Panc1 (cell line): ENCODE measurements at regions not wholly inside any gene's neighbourhood (a gene's known extent, or its start where the extent isn't known, plus 50 kb on each side); places are given as distances from the start of the nearest gene placed in this dataset.
A peak's percentile ranks its signal among the peaks of the same experiment; 100 is the strongest.

Source experiments
- ATAC-seq: fragments of 200-7000 bp; cut with Tn5 transposase; 2 replicates; pipeline ENCODE4 v1.9.1; 2020; ENCODE audit warnings: mild to moderate bottlenecking, moderate library complexity
- BruUV-seq: library from RNA; stranded (reverse); fragments of 400-500 nt; replicated peaks from 2 replicates; lab custom pipeline; 2021; lab: Mats Ljungman, UMichigan
- CTCF ChIA-PET: fragments of 300-600 bp; sonication (Branson Sonifier 250); formaldehyde crosslinking; loops from one replicate; lab custom pipeline; 2022; ENCODE audit warnings: antibody characterized with exemption; lab: Charles Lee
- POLR2A ChIA-PET: fragments of 300-600 bp; sonication (Branson Sonifier 250); formaldehyde crosslinking; loops from one replicate; lab custom pipeline; 2022; ENCODE audit warnings: antibody characterized with exemption; lab: Charles Lee
- DNase-seq: peaks from one replicate; pipeline ENCODE4 v3.0.0-alpha.2; 2010; ENCODE audit warnings: low read depth, low spot score
- H3K27ac ChIP-seq: 2 replicates; pipeline ENCODE4 v1.5.1; 2011; ENCODE audit warnings: mild to moderate bottlenecking, low read length, inconsistent platforms
- H3K27me3 ChIP-seq: fragments of 200-500 bp; sonication (Bioruptor generic); 2 replicates; pipeline ENCODE4 v1.6.0; 2014; ENCODE audit warnings: low read length, inconsistent platforms; ENCODE audit not compliant: control insufficient read depth, insufficient read depth
- H3K36me3 ChIP-seq: fragments of 200-500 bp; sonication (Bioruptor generic); 2 replicates; pipeline ENCODE4 v1.5.1; 2014; ENCODE audit warnings: inconsistent platforms, mild to moderate bottlenecking, low read length, moderate library complexity; ENCODE audit not compliant: control insufficient read depth, insufficient read depth
- H3K4me1 ChIP-seq: 2 replicates; pipeline ENCODE4 v1.5.1; 2011; ENCODE audit warnings: inconsistent platforms, mild to moderate bottlenecking, low read length, moderate library complexity; ENCODE audit not compliant: control insufficient read depth, insufficient read depth
- H3K4me3 ChIP-seq, 2 experiments: 2 replicates each; pipeline ENCODE4 v1.5.1; 2011 to 2012; ENCODE audit warnings: low read depth in 2 of 2, low read length in 2 of 2, mild to moderate bottlenecking in 2 of 2, inconsistent platforms in 1 of 2, moderate library complexity in 1 of 2
- H3K9me3 ChIP-seq: fragments of 200-500 bp; sonication (Bioruptor generic); 2 replicates; pipeline ENCODE4 v1.5.1; 2014; ENCODE audit warnings: low read depth, mild to moderate bottlenecking, inconsistent platforms, low read length, moderate library complexity; ENCODE audit not compliant: control insufficient read depth, insufficient read depth
- CTCF ChIP-seq: fragments of 450-650 bp; IDR thresholded peaks from 2 replicates; pipeline ENCODE4 v1.5.1; 2017; ENCODE audit warnings: mild to moderate bottlenecking
- POLR2AphosphoS5 ChIP-seq: IDR thresholded peaks from 2 replicates; pipeline ENCODE4 v1.6.1; 2012; ENCODE audit warnings: mild to moderate bottlenecking, low read depth, low read length, moderate library complexity
- REST ChIP-seq, 2 experiments: IDR thresholded peaks; 2 replicates each; pipeline ENCODE4 v1.6.1; 2011 to 2012; ENCODE audit warnings: low read depth in 2 of 2, control low read depth in 1 of 2, low read length in 1 of 2, mild to moderate bottlenecking in 1 of 2, moderate library complexity in 1 of 2; ENCODE audit not compliant: insufficient read depth in 1 of 2
- SIN3A ChIP-seq: IDR thresholded peaks from 2 replicates; pipeline ENCODE4 v1.6.1; 2012; ENCODE audit warnings: low read depth, mild to moderate bottlenecking, low read length, moderate library complexity, borderline replicate concordance; ENCODE audit not compliant: insufficient read depth
- TCF7L2 ChIP-seq: IDR thresholded peaks from 2 replicates; pipeline ENCODE4 v1.6.1; 2011; ENCODE audit warnings: mild to moderate bottlenecking, low read depth, low read length, inconsistent platforms
- in situ Hi-C: cut with HindIII; loops from 2 replicates; pipeline ENCODE4 v1.10.0; 2016; ENCODE audit warnings: low sequenced_read_pairs, low pct_unique_long_range_greater_than_20kb
- intact Hi-C: fragments of 100-400 bp; cut with micrococcal nuclease; formaldehyde crosslinking; loops from one replicate; pipeline ENCODE4 v1.10.0; 2022; ENCODE audit not compliant: unreplicated experiment

GRCh38 chr5:175306381-175306780 is 137.6 kb downstream of the DRD1 start:
- Histone ChIP-seq H3K4me3 (no peak overlapping the region), H3K27me3 (no peaks in the 10 kb centered on the region), H3K36me3 (no peaks in the 10 kb centered on the region), H3K9me3 (no peaks in the 10 kb centered on the region; the same call in 1 of the 2 replicates), H3K27ac (0 out of 2 replicates have a peak overlapping the region, but pooled peaks have one; percentile 12), H3K4me1 (peaks cover 6% of the 10 kb centered on the region; the same call in 1 of the 2 replicates)
- CTCF ChIA-PET: interaction anchor here (0.6 kb wide), 1 partner anchor 614 kb away, joined by 7 read pairs; no protein-coding TSS in a partner anchor
- in situ Hi-C loops: no loop called here
- ATAC-seq: peak; percentile 97
- intact Hi-C loops: no loop called here
- peak; percentile 33 for DNase-seq
- no TSS peak for BruUV-seq
- POLR2A ChIA-PET: no interaction called here
- TF ChIP-seq REST (IDR thresholded peaks at IDR 0.05; ENCODE audit: insufficient read depth in 1 of 2, low read depth in 2 of 2, low read length in 1 of 2) (no peak), SIN3A (no peak), TCF7L2 (no peak), CTCF (no peak), POLR2AphosphoS5 (no peak)

- ATAC-seq (no peak), DNase-seq (no peak)
- Histone ChIP-seq H3K27ac (peak overlapping the region; percentile 30; the same call in 1 of the 2 replicates), H3K9me3 (no peaks in the 10 kb centered on the region; the same call in 1 of the 2 replicates), H3K4me1 (peaks cover 6% of the 10 kb centered on the region; the same call in 1 of the 2 replicates), H3K36me3 (no peaks in the 10 kb centered on the region), H3K27me3 (no peaks in the 10 kb centered on the region), H3K4me3 (no peak overlapping the region)
- intact Hi-C loops: no loop called here
- no TSS peak for BruUV-seq
- ChIA-PET CTCF (no interaction called here), POLR2A (no interaction called here)
- in situ Hi-C loops: no loop called here
- TF ChIP-seq REST (IDR thresholded peaks at IDR 0.05; ENCODE audit: insufficient read depth in 1 of 2, low read depth in 2 of 2, low read length in 1 of 2) (no peak), TCF7L2 (no peak), POLR2AphosphoS5 (no peak), CTCF (no peak), SIN3A (no peak)
These were observed 138.7 kb downstream of the DRD1 start for GRCh38 chr5:175305251-175305650.
